IPS DF 4.7 (cell line): ENCODE measurements at regions not wholly inside any gene's neighbourhood (a gene's known extent, or its start where the extent isn't known, plus 50 kb on each side); places are given as distances from the start of the nearest gene placed in this dataset.
A peak's percentile ranks its signal among the peaks of the same experiment; 100 is the strongest.
"Not testable (repeated sequence)": the region's sequence is repeated elsewhere in the genome, so short reads cannot be mapped to it uniquely, and the experiment has no call there.

Source experiments
- DNase-seq: peaks from one replicate; pipeline ENCODE4 v3.0.0-alpha.2; 2013; ENCODE audit warnings: low spot score; ENCODE audit errors: extremely low read depth

DNA sequence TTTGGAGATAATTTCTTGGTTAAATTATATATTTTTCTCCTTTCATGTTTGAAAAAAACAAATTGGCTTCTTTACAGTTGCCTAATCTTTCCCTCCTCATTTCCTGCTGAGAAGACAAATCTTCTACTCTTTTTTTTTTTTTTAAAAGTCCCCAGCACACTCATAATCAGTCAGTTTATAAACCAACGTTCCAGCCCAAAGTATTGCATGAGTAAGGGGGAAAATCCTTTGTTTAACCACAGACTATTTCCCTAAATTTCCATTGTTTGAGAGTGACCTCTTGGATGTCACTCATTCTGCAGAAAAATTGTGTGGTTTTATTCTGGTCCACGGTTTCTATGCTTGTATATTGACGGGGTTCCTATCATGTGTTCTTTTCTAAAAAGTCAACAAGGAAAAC is 55.1 kb upstream of the TLR4 start:
- DNase-seq: no peak

DNA sequence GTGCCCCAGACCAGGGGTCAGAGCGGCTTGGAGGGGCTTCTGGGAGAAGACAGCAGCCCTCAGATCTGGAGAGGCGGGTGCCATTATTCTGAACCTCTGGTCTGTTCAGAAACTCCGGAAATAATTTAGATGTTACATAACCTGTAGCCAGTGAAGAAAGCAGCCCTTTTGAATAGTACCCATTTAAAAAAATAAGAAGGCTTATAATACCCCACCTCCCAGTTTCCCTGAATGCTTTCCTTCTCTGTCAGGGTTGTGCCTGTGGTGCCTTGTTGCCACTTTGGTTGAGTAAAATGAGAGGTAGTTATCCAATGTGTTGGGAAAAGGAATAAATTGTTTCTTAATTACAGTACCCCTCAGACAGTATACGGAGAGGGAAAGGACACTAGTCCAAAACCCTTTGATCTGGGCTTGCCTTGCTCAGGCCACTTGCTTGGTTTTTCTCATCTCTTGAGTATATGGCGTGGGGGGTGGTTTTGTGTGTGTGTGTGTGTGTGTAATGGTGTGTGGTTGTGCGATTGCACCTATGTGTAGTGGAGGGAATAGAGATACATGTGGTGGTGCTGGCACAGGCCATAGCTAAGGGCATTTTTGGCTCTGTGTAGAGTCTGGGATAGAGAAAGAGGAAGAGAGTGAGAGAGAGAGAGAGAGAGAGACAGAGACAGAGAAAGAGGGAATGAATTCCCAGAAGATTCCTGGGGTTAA is 59.1 kb upstream of the TLR4 start:
- DNase-seq: no peak

DNA sequence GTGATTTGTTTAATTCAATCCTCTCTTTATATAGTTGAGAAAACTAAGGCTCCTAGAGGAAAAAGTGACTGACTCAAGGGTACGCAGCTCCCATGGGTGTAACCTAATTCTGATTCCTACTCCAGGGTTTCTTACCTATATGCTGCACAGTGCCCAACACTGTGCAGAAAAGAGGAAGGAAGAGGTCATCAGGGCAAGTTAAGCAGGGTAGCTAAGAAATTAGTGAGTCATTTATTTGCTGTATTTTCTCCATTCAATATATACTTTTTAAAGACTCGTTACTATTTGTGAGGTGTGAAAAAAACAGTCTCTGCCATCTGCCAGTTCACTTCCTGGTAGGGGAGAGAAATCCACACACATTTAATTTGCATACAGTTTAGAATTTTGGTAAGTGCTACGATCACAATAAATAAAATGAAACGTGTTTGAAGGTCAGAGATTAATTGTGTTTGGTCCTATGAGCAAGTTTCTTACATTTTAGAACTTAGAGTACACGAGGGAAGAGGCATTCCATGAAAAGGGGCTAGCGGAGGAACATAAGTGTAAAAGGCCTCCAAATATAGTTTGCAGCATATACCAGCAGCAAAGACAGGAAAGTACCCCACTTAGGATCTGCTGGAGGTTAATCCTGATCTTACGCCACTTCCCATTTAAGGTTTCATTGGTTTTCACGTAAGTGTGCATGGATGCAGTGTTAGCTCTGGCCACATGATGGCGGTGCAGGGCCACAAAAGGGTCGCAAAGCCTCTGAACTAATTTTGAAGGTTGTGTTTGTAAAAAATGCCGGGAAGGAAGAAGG is 59.9 kb upstream of the TLR4 start:
- DNase-seq: peak; percentile 25

GRCh38 chr9:117643288-117643654 is 60.9 kb upstream of the TLR4 start:
- no peak for DNase-seq

GRCh38 chr9:117642571-117643287 is 61.5 kb upstream of the TLR4 start:
- DNase-seq: not testable (repeated sequence)

DNA sequence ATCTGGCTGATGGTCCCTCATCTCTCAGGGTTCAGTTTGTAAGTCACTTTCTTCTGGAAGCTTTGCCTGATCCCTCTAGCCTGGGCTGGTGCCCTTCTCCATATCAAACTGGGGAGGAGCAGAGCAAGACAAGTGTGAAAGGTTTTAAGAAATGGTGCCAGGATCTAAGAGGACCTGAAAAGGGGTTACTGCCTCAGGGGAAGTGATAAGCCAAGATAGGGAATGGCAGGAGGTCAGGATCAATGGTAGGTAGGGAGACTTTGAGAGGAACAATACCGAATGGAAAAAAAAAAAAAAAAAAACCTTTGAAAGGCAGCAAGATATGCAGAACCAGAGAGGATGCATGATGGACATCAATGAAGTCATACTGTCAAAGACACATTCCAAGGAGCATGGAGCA is 67.5 kb upstream of the TLR4 start:
- no peak for DNase-seq

- DNase-seq: no peak
Measured at GRCh38 chr9:117625154-117625553, 79.0 kb upstream of the TLR4 start.

DNA sequence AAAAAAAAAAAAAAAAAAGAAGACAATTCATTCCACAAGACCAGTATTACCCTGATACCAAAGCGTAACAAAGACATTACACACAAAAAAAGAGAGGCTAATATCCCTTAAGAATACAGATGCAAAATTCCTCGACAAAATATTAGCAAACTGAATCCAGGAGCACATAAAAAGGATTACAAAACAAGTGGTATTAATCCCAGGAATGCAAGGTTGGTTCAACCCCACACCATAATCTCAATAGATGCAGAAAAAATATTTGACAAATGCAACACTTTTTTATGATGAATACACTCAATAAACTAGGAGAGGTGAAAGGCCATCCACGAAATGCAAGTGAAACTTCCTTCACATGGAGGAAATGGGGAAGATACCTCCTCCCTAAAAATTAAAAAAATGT is 80.1 kb upstream of the TLR4 start:
- DNase-seq: no peak

DNA sequence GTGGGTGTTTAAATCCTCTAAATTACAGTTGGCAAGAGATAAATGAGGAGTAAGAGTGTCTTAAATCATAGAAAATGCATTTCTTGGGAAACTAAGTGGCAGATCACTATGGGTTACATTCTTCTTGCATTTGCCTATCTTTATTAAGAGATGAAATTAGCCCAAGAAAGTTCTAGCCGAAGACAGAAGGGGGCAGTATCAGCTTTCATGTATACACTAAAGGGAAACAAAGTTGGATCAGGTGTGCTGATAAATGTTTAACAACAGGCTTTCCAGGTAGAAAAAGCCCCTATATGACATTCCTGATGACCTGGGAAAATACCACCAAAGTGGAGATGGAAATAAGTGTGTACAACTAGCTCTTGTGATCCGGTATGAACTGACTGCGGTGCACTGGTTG is 81.9 kb upstream of the TLR4 start:
- DNase-seq: no peak

- no peak for DNase-seq
Measured at GRCh38 chr9:117616431-117616831, 87.8 kb upstream of the TLR4 start.

- no peak for DNase-seq
Measured at GRCh38 chr9:117612317-117612716, 91.9 kb upstream of the TLR4 start.

DNA sequence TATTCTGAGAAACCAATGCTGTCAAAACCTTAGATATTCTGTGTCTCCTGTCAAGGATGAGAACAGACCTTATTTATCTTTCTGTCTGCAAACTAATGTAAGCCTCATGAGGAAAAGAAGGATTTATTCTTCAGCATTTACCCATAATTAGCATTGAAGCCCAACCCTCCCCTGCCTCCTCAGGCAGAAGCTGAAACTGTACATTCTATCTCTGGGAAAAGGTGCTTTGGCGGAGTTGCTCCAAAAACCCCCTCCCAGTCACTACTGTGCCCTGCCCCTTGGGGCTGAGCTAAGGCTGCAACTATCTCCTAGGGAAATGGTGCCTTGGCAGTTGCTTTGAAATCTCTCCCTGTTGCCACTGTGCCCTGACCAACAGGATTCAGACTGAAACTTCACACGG is 106.2 kb upstream of the TLR4 start:
- no peak for DNase-seq

GRCh38 chr9:117596678-117597077 is 107.5 kb upstream of the TLR4 start:
- DNase-seq: no peak

GRCh38 chr9:117595650-117596049 is 108.6 kb upstream of the TLR4 start:
- no peak for DNase-seq

- no peak for DNase-seq
Measured at GRCh38 chr9:117587263-117587662, 116.9 kb upstream of the TLR4 start.

DNA sequence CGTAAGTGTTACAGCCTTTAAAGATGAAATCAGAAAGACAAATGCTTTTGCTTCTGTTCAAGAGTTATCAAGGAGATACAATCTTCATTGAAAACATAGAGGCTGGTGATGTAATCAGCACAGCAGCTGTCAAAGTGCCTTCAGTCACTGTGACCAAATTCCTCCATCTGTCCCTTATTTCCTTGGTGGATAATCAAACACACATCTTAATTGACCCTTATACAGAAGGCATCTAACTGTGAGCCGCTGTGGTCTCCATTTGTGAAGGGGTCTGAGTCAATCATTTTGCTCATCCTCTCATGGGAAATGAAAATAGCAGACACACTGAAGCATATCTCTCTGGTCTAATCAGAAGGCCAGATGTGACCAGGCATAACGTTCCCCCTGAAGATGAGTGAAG is 130.1 kb upstream of the TLR4 start:
- no peak for DNase-seq

GRCh38 chr9:117564839-117565238 is 139.4 kb upstream of the TLR4 start:
- DNase-seq: no peak

GRCh38 chr9:117561761-117562160 is 142.4 kb upstream of the TLR4 start:
- no peak for DNase-seq

GRCh38 chr9:117555964-117556629 is 141.2 kb upstream of the ASTN2 start:
- peak; percentile 46 for DNase-seq

DNA sequence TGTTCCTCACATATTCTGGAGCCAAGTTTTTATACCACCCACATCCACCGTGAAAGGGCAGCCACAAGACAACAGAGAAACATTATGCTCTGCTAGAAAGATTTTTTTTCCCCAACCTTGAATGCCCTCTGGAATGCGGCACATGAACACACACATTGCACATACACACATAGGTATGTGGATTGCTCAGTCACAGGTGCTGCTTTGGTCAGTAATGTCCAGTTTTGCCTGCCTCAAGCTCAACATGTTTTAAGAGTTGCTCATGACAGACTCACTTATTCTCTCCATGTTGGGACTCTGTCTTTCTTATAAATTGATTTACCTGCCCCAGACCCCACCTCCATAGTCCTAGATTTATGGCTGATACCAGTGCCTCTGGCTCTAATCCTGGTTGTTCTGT is 138.0 kb upstream of the ASTN2 start:
- no peak for DNase-seq

DNA sequence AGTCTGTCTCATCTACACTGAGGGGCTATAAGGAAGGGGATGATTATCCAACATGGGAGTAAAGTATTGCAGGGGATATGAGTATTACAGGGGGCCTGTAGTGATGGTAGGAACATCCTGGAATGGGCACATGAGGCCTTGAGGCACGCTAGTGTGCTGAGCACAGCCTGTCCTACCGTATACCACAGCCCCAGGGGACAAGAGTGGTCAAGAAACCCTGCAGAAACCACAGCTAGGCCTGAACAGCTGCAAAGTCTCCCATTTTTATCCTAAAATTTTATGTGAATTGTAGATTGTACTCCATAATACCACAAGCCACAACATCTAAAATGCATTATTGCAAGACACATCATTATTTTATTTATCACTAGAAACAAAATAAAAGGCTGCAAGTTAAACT is 136.3 kb upstream of the ASTN2 start:
- DNase-seq: no peak

DNA sequence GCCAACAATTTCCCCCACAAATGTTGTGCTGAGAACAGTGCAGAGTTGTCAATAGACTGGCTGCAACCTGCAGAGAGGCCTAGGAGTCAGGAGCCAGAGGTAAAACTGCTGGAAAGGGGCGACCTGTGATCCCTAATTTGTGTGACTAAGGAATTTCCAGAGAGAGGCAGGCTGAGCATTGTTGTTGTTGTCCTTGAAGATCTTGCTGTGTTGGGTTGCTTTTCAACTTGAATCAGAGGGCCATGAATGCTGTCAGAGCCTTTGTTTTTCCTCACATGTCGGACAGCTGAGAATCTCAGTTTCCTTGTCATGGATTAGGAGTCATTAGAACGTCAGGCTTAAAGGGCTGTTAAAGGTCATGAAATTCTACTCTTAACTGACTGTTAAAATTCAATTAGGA is 134.6 kb upstream of the ASTN2 start:
- DNase-seq: peak; percentile 3
